IMR-90 (cell line): ENCODE measurements at regions not wholly inside any gene's neighbourhood (a gene's known extent, or its start where the extent isn't known, plus 50 kb on each side); places are given as distances from the start of the nearest gene placed in this dataset.

Source experiments
- ATAC-seq: fragments of 200-7000 bp; cut with Tn5 transposase; 2 replicates; pipeline ENCODE4 v1.9.1; 2020; ENCODE audit warnings: low read depth, mild to moderate bottlenecking, moderate library complexity
- BruUV-seq: library from RNA; stranded (reverse); fragments of 400-500 nt; replicated peaks from 2 replicates; lab custom pipeline; 2021; lab: Mats Ljungman, UMichigan
- CTCF ChIA-PET: fragments of 300-600 bp; formaldehyde crosslinking; extraction: SDS; loops from one replicate; lab custom pipeline; 2021; ENCODE audit warnings: antibody characterized with exemption; lab: Yijun Ruan, JAX
- POLR2A ChIA-PET: fragments of 300-600 bp; sonication (Branson Sonifier 250); formaldehyde crosslinking; loops from one replicate; lab custom pipeline; 2022; ENCODE audit warnings: antibody characterized with exemption; ENCODE audit not compliant: unreplicated experiment; lab: Charles Lee
- DNase-seq: peaks from one replicate; pipeline ENCODE4 v3.0.0; 2013
- H2AFZ ChIP-seq: replicated peaks from 2 replicates; pipeline ENCODE3; 2013; ENCODE audit warnings: low read length, mild to moderate bottlenecking; ENCODE audit not compliant: poor library complexity
- H2AK5ac ChIP-seq: 2 replicates; pipeline ENCODE4 v1.6.1; 2013; ENCODE audit warnings: low read depth, low read length, inconsistent platforms
- H2AK9ac ChIP-seq: replicated peaks from 2 replicates; pipeline ENCODE3; 2013; ENCODE audit warnings: mild to moderate bottlenecking, low read depth, low read length, moderate library complexity; ENCODE audit not compliant: poor library complexity
- H2BK120ac ChIP-seq: 2 replicates; pipeline ENCODE4 v1.6.1; 2013; ENCODE audit warnings: low read depth, low read length, inconsistent platforms
- H2BK15ac ChIP-seq: 3 replicates; pipeline ENCODE4 v1.6.1; 2013; ENCODE audit warnings: low read depth, low read length, inconsistent platforms
- H2BK20ac ChIP-seq: 2 replicates; pipeline ENCODE4 v1.6.1; 2013; ENCODE audit warnings: low read depth, mild to moderate bottlenecking, inconsistent platforms, low read length, moderate library complexity
- H2BK5ac ChIP-seq: 2 replicates; pipeline ENCODE4 v1.6.1; 2013; ENCODE audit warnings: mild to moderate bottlenecking, low read depth, low read length, inconsistent platforms; ENCODE audit not compliant: poor library complexity, severe bottlenecking
- H3K14ac ChIP-seq: replicated peaks from 2 replicates; pipeline ENCODE4 v1.6.1; 2013; ENCODE audit warnings: low read depth, low read length, inconsistent platforms
- H3K18ac ChIP-seq: 2 replicates; pipeline ENCODE4 v1.6.1; 2013; ENCODE audit warnings: low read depth, low read length, control low read depth
- H3K23ac ChIP-seq: 2 replicates; pipeline ENCODE4 v1.6.1; 2013; ENCODE audit warnings: low read depth, low read length, inconsistent platforms
- H3K27ac ChIP-seq: 2 replicates; pipeline ENCODE4 v1.5.1; 2013; ENCODE audit warnings: mild to moderate bottlenecking, control low read depth, low read length; ENCODE audit not compliant: insufficient read depth
- H3K27me3 ChIP-seq: 2 replicates; pipeline ENCODE4 v1.6.1; 2013; ENCODE audit warnings: low read length; ENCODE audit not compliant: control insufficient read depth, insufficient read depth
- H3K36me3 ChIP-seq: 2 replicates; pipeline ENCODE4 v1.6.1; 2013; ENCODE audit warnings: low read length, mixed read lengths; ENCODE audit not compliant: control insufficient read depth, insufficient read depth
- H3K4ac ChIP-seq: 2 replicates; pipeline ENCODE4 v1.6.1; 2013; ENCODE audit warnings: low read depth, low read length, inconsistent platforms
- H3K4me1 ChIP-seq: 2 replicates; pipeline ENCODE4 v1.6.1; 2013; ENCODE audit warnings: low read length, mixed read lengths; ENCODE audit not compliant: control insufficient read depth, insufficient read depth
- H3K4me2 ChIP-seq: 2 replicates; pipeline ENCODE4 v1.6.1; 2013; ENCODE audit warnings: low read depth, mild to moderate bottlenecking, control low read depth, low read length, moderate library complexity
- H3K4me3 ChIP-seq: 2 replicates; pipeline ENCODE4 v1.5.1; 2013; ENCODE audit warnings: low read depth, mild to moderate bottlenecking, control low read depth, low read length, moderate library complexity; ENCODE audit not compliant: insufficient read depth
- H3K56ac ChIP-seq: 2 replicates; pipeline ENCODE4 v1.6.1; 2013; ENCODE audit warnings: low read length, inconsistent platforms; ENCODE audit not compliant: insufficient read depth; ENCODE audit errors: extremely low read depth
- H3K79me1 ChIP-seq, 2 experiments: 2 replicates each; pipeline ENCODE4 v1.6.1; 2013; ENCODE audit warnings: low read length in 2 of 2, inconsistent platforms in 1 of 2, low read depth in 1 of 2
- H3K9ac ChIP-seq: 2 replicates; pipeline ENCODE4 v1.6.1; 2013; ENCODE audit warnings: low read depth, low read length, control low read depth
- H3K9me1 ChIP-seq: 2 replicates; pipeline ENCODE4 v1.6.1; 2013; ENCODE audit warnings: low read length, inconsistent platforms; ENCODE audit not compliant: insufficient read depth
- H3K9me3 ChIP-seq: 2 replicates; pipeline ENCODE4 v1.6.1; 2013; ENCODE audit warnings: low read length; ENCODE audit not compliant: control insufficient read depth, insufficient read depth
- H4K20me1 ChIP-seq: 2 replicates; pipeline ENCODE4 v1.6.1; 2013; ENCODE audit warnings: low read length, inconsistent platforms; ENCODE audit not compliant: insufficient read depth
- H4K5ac ChIP-seq: 2 replicates; pipeline ENCODE4 v1.6.1; 2013; ENCODE audit warnings: mild to moderate bottlenecking, low read depth, low read length, control low read depth
- H4K8ac ChIP-seq, 2 experiments: 2 replicates each; pipeline ENCODE4 v1.6.1; 2013; ENCODE audit warnings: low read depth in 2 of 2, low read length in 2 of 2, control low read depth in 1 of 2, inconsistent platforms in 1 of 2
- H4K91ac ChIP-seq: 2 replicates; pipeline ENCODE4 v1.6.1; 2013; ENCODE audit warnings: low read depth, low read length, inconsistent platforms; ENCODE audit not compliant: insufficient read depth
- BHLHE40 ChIP-seq: fragments of 150-350 bp; IDR thresholded peaks from 2 replicates; pipeline ENCODE4 v1.6.1; 2016; ENCODE audit warnings: mild to moderate bottlenecking, low read depth, low read length
- CHD1 ChIP-seq: IDR thresholded peaks from 2 replicates; pipeline ENCODE4 v1.6.1; 2012; ENCODE audit warnings: low read depth, low read length, improper control_type of control experiment
- FOS ChIP-seq: fragments of 150-350 bp; IDR thresholded peaks from 2 replicates; pipeline ENCODE4 v1.6.1; 2016; ENCODE audit warnings: low read depth, low read length
- MAZ ChIP-seq: IDR thresholded peaks from 2 replicates; pipeline ENCODE4 v1.6.1; 2012; ENCODE audit warnings: low read depth, mild to moderate bottlenecking, low read length, improper control_type of control experiment, moderate library complexity, borderline replicate concordance
- MXI1 ChIP-seq: IDR thresholded peaks from 2 replicates; pipeline ENCODE4 v1.6.1; 2012; ENCODE audit warnings: low read depth, mild to moderate bottlenecking, low read length, moderate library complexity, borderline replicate concordance
- POLR2A ChIP-seq: IDR thresholded peaks from 2 replicates; pipeline ENCODE4 v1.6.1; 2012; ENCODE audit warnings: mild to moderate bottlenecking, low read depth, low read length
- RCOR1 ChIP-seq: IDR thresholded peaks from 2 replicates; pipeline ENCODE4 v1.6.1; 2012; ENCODE audit warnings: mild to moderate bottlenecking, low read length, improper control_type of control experiment; ENCODE audit not compliant: insufficient replicate concordance
- RFX5 ChIP-seq: IDR thresholded peaks from 2 replicates; pipeline ENCODE4 v1.8.0; 2012; ENCODE audit warnings: low read depth, mild to moderate bottlenecking, low read length, moderate library complexity
- SMC3 ChIP-seq: fragments of 150-350 bp; IDR thresholded peaks from 2 replicates; pipeline ENCODE4 v1.6.1; 2016; ENCODE audit warnings: low read depth, mild to moderate bottlenecking, antibody characterized with exemption, low read length, moderate library complexity
- WGBS, 2 experiments: methylation state at CpG; one replicate each; pipeline versions ENCODE4 v1.1.5 to v1.1.7; 2013; ENCODE audit warnings: missing lambda C conversion rate in 2 of 2; ENCODE audit not compliant: insufficient read length in 1 of 2; ENCODE audit errors: extremely low coverage in 2 of 2; 5-methylcytosine and 5-hydroxymethylcytosine counted together
- dilution Hi-C: fragments of 300-500 bp; cut with HindIII; formaldehyde crosslinking; loops from one replicate; pipeline ENCODE4 v1.14.3; 2018; ENCODE audit warnings: low sequenced_read_pairs; ENCODE audit not compliant: unreplicated experiment
- in situ Hi-C: fragments of 300-500 bp; cut with MboI; formaldehyde crosslinking; loops from 3 replicates; pipeline ENCODE4 v1.14.3; 2019; ENCODE audit warnings: low sequenced_read_pairs, inconsistent platforms, mixed read lengths
- intact Hi-C: fragments of 100-400 bp; cut with micrococcal nuclease; formaldehyde crosslinking; loops from 2 replicates; pipeline ENCODE4 v1.10.0; 2022
- TF ChIP-seq, protein P1 (sequence below): conservative IDR thresholded peaks from 2 replicates; pipeline ENCODE4 v1.5.1; 2012; ENCODE audit warnings: mild to moderate bottlenecking, low read depth, low read length, improper control_type of control experiment
- TF ChIP-seq, protein P2 (sequence below): fragments of 150-350 bp; IDR thresholded peaks from 2 replicates; pipeline ENCODE4 v1.6.1; 2017; ENCODE audit warnings: mild to moderate bottlenecking, antibody characterized with exemption, low read length, low read depth

DNA sequence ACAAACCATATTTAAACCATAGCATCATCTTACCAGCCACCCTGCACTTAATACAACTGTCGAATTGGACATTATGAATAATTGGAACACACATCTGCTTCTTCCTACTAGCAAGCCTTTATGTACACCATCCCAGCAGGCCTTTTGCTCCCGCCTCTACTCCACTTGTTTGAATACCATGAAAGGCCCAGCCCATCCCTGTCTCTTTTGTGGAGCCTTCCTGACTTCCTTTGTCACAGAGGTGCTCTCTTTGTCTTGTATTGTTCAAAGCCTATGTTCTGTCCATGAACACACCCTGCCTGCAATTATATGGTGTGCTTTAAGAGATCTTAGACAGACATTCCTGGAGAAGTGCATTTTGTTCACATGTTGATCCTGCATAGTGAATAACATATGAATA, 465.7 kb downstream of the DIRAS2 start:
- dilution Hi-C loops = no loop called here

More for the DNA sequence above, 465.7 kb downstream of the DIRAS2 start:
- no peaks in the 10 kb centered on the region for H3K79me1 ChIP-seq
- H3K14ac ChIP-seq = no peak overlapping the region
- BruUV-seq = no TSS peak
- H2AK5ac ChIP-seq = no peak overlapping the region
- H3K9ac ChIP-seq = no peak overlapping the region
- H3K23ac ChIP-seq = no peak overlapping the region
- H2AFZ ChIP-seq = no peak overlapping the region
- H3K4ac ChIP-seq = no peak overlapping the region
- no peak for ATAC-seq
- no CpG with 5 or more reads among the region's 2 CpGs for WGBS, 2 experiments
- DNase-seq = no peak
- H3K36me3 ChIP-seq = no peaks in the 10 kb centered on the region
- H2BK20ac ChIP-seq = no peak overlapping the region
- H2AK9ac ChIP-seq = no peak overlapping the region
- no peak overlapping the region for H3K27ac ChIP-seq
- in situ Hi-C loops = no loop called here
- no peak overlapping the region for H2BK5ac ChIP-seq
- H2BK15ac ChIP-seq = no peak overlapping the region
- H2BK120ac ChIP-seq = no peak overlapping the region
- intact Hi-C loops = no loop called here
- no peaks in the 10 kb centered on the region for H3K4me1 ChIP-seq
- no peaks in the 10 kb centered on the region for H3K9me1 ChIP-seq
- no peak overlapping the region for H4K91ac ChIP-seq
- ChIA-PET POLR2A (no interaction called here), CTCF (no interaction called here)
- no peaks in the 10 kb centered on the region for H4K20me1 ChIP-seq
- no peak overlapping the region for H3K56ac ChIP-seq
- H3K4me3 ChIP-seq = no peak overlapping the region
- no peak overlapping the region for H3K18ac ChIP-seq
- H4K8ac ChIP-seq = no peak overlapping the region
- no peaks in the 10 kb centered on the region for H3K27me3 ChIP-seq
- H3K9me3 ChIP-seq = 0 out of 2 replicates have a peak, but pooled peaks cover 2% of the 10 kb centered on the region
- no peak overlapping the region for H3K4me2 ChIP-seq
- TF ChIP-seq, protein P1, sequence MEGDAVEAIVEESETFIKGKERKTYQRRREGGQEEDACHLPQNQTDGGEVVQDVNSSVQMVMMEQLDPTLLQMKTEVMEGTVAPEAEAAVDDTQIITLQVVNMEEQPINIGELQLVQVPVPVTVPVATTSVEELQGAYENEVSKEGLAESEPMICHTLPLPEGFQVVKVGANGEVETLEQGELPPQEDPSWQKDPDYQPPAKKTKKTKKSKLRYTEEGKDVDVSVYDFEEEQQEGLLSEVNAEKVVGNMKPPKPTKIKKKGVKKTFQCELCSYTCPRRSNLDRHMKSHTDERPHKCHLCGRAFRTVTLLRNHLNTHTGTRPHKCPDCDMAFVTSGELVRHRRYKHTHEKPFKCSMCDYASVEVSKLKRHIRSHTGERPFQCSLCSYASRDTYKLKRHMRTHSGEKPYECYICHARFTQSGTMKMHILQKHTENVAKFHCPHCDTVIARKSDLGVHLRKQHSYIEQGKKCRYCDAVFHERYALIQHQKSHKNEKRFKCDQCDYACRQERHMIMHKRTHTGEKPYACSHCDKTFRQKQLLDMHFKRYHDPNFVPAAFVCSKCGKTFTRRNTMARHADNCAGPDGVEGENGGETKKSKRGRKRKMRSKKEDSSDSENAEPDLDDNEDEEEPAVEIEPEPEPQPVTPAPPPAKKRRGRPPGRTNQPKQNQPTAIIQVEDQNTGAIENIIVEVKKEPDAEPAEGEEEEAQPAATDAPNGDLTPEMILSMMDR = no peak
- TF ChIP-seq CHD1 (no peak), RCOR1 (no peak), BHLHE40 (no peak), SMC3 (no peak), POLR2A (no peak), MXI1 (no peak), MAZ (no peak), RFX5 (no peak), FOS (no peak)
- TF ChIP-seq, protein P2, sequence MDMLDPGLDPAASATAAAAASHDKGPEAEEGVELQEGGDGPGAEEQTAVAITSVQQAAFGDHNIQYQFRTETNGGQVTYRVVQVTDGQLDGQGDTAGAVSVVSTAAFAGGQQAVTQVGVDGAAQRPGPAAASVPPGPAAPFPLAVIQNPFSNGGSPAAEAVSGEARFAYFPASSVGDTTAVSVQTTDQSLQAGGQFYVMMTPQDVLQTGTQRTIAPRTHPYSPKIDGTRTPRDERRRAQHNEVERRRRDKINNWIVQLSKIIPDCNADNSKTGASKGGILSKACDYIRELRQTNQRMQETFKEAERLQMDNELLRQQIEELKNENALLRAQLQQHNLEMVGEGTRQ = no peak
- no peak overlapping the region for H4K5ac ChIP-seq
